ENCODE measurements at regions not wholly inside any gene's neighbourhood (a gene's known extent, or its start where the extent isn't known, plus 50 kb on each side); places are given as distances from the start of the nearest gene placed in this dataset.

- TF ChIP-seq, protein P1, sequence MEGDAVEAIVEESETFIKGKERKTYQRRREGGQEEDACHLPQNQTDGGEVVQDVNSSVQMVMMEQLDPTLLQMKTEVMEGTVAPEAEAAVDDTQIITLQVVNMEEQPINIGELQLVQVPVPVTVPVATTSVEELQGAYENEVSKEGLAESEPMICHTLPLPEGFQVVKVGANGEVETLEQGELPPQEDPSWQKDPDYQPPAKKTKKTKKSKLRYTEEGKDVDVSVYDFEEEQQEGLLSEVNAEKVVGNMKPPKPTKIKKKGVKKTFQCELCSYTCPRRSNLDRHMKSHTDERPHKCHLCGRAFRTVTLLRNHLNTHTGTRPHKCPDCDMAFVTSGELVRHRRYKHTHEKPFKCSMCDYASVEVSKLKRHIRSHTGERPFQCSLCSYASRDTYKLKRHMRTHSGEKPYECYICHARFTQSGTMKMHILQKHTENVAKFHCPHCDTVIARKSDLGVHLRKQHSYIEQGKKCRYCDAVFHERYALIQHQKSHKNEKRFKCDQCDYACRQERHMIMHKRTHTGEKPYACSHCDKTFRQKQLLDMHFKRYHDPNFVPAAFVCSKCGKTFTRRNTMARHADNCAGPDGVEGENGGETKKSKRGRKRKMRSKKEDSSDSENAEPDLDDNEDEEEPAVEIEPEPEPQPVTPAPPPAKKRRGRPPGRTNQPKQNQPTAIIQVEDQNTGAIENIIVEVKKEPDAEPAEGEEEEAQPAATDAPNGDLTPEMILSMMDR (conservative IDR thresholded peaks at IDR 0.05 in 1 of 2, IDR thresholded peaks at IDR 0.05 in 1 of 2; ENCODE audit: extremely low read depth in 1 of 2, insufficient read depth in 1 of 2, low read depth in 1 of 2, low read length in 2 of 2), result no peak
- TF ChIP-seq EZH2 (IDR thresholded peaks at IDR 0.05; ENCODE audit: borderline replicate concordance, low read length), result no peak
Observed at GRCh38 chr12:74337951-74338350, 199.7 kb upstream of the ATXN7L3B start.
